ENCODE measurements at regions not wholly inside any gene's neighbourhood (a gene's known extent, or its start where the extent isn't known, plus 50 kb on each side); places are given as distances from the start of the nearest gene placed in this dataset.

- CTCF ChIA-PET, result no interaction called here
- H3K36me3 ChIP-seq (ENCODE audit: control insufficient read depth in 1 of 2, insufficient read depth in 2 of 2, low read length in 2 of 2), result no peaks in the 10 kb centered on the region
- H3K4me2 ChIP-seq (ENCODE audit: low read length), result no peak overlapping the region
- RAD21 ChIA-PET (ENCODE audit: low non-redundant PET in 1 of 2, low total read pairs in 2 of 2, uncharacterized antibody in 2 of 2, unreplicated experiment in 2 of 2), result no interaction called here
- POLR2A ChIA-PET, result no interaction called here
- no TSS peak for BruUV-seq (replicated peaks)
- H3K79me2 ChIP-seq (ENCODE audit: insufficient read depth, low read length), result no peaks in the 10 kb centered on the region
- no peak for TF ChIP-seq EGR1 (IDR thresholded peaks at IDR 0.05; ENCODE audit: low read depth)
- TF ChIP-seq, protein P1, sequence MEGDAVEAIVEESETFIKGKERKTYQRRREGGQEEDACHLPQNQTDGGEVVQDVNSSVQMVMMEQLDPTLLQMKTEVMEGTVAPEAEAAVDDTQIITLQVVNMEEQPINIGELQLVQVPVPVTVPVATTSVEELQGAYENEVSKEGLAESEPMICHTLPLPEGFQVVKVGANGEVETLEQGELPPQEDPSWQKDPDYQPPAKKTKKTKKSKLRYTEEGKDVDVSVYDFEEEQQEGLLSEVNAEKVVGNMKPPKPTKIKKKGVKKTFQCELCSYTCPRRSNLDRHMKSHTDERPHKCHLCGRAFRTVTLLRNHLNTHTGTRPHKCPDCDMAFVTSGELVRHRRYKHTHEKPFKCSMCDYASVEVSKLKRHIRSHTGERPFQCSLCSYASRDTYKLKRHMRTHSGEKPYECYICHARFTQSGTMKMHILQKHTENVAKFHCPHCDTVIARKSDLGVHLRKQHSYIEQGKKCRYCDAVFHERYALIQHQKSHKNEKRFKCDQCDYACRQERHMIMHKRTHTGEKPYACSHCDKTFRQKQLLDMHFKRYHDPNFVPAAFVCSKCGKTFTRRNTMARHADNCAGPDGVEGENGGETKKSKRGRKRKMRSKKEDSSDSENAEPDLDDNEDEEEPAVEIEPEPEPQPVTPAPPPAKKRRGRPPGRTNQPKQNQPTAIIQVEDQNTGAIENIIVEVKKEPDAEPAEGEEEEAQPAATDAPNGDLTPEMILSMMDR (IDR thresholded peaks at IDR 0.05 in 2 of 3, conservative IDR thresholded peaks at IDR 0.05 in 1 of 3; ENCODE audit: borderline replicate concordance in 1 of 3, insufficient read depth in 1 of 3, low read depth in 2 of 3, low read length in 2 of 3), result no peak
- no peak for TF ChIP-seq EZH2phosphoT487 (IDR thresholded peaks at IDR 0.05; ENCODE audit: borderline replicate concordance)
- no peak for TF ChIP-seq POLR2AphosphoS5 (IDR thresholded peaks at IDR 0.05; ENCODE audit: low read depth, low read length)
- no peak for TF ChIP-seq JUND (IDR thresholded peaks at IDR 0.05)
- TF ChIP-seq CBX3 (IDR thresholded peaks at IDR 0.05; ENCODE audit: low read depth), result no peak
- no peak for TF ChIP-seq CEBPB (IDR thresholded peaks at IDR 0.05; ENCODE audit: low read depth)
- TF ChIP-seq, protein P2, sequence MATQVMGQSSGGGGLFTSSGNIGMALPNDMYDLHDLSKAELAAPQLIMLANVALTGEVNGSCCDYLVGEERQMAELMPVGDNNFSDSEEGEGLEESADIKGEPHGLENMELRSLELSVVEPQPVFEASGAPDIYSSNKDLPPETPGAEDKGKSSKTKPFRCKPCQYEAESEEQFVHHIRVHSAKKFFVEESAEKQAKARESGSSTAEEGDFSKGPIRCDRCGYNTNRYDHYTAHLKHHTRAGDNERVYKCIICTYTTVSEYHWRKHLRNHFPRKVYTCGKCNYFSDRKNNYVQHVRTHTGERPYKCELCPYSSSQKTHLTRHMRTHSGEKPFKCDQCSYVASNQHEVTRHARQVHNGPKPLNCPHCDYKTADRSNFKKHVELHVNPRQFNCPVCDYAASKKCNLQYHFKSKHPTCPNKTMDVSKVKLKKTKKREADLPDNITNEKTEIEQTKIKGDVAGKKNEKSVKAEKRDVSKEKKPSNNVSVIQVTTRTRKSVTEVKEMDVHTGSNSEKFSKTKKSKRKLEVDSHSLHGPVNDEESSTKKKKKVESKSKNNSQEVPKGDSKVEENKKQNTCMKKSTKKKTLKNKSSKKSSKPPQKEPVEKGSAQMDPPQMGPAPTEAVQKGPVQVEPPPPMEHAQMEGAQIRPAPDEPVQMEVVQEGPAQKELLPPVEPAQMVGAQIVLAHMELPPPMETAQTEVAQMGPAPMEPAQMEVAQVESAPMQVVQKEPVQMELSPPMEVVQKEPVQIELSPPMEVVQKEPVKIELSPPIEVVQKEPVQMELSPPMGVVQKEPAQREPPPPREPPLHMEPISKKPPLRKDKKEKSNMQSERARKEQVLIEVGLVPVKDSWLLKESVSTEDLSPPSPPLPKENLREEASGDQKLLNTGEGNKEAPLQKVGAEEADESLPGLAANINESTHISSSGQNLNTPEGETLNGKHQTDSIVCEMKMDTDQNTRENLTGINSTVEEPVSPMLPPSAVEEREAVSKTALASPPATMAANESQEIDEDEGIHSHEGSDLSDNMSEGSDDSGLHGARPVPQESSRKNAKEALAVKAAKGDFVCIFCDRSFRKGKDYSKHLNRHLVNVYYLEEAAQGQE (IDR thresholded peaks at IDR 0.05; ENCODE audit: low read depth), result no peak
- TF ChIP-seq SP1 (IDR thresholded peaks at IDR 0.05; ENCODE audit: low read depth), result no peak
- TF ChIP-seq YY1 (IDR thresholded peaks at IDR 0.05; ENCODE audit: extremely low read depth, insufficient replicate concordance, low read depth, low read length), result no peak
- TF ChIP-seq TCF7L2 (IDR thresholded peaks at IDR 0.05; ENCODE audit: borderline replicate concordance, extremely low read depth, insufficient read depth, insufficient read length), result no peak
- no peak for TF ChIP-seq FOSL1 (IDR thresholded peaks at IDR 0.05; ENCODE audit: low read depth)
- TF ChIP-seq POLR2A (IDR thresholded peaks at IDR 0.05; ENCODE audit: borderline replicate concordance, extremely low read depth, insufficient read depth, insufficient read length), result no peak
- TF ChIP-seq, protein P3, sequence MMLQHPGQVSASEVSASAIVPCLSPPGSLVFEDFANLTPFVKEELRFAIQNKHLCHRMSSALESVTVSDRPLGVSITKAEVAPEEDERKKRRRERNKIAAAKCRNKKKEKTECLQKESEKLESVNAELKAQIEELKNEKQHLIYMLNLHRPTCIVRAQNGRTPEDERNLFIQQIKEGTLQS (IDR thresholded peaks at IDR 0.05), result no peak
- TF ChIP-seq ZNF274 (IDR thresholded peaks at IDR 0.05; ENCODE audit: low read depth, low read length), result no peak
- no peaks in the 10 kb centered on the region for H4K20me1 ChIP-seq (ENCODE audit: insufficient read depth)
- H3K9me2 ChIP-seq (ENCODE audit: insufficient read depth), result no peaks in the 10 kb centered on the region
- DNase-seq (ENCODE audit: low read depth, low spot score) (no peak), ATAC-seq (no peak)
- no peak overlapping the region for H3K9ac ChIP-seq (ENCODE audit: low read length)
- no peak overlapping the region for H3K27ac ChIP-seq (ENCODE audit: low read depth, low read length)
- no peak overlapping the region for H3K4me3 ChIP-seq (replicated peaks in 1 of 2; ENCODE audit: low read depth in 1 of 2, low read length in 2 of 2)
- no peaks in the 10 kb centered on the region for H3K27me3 ChIP-seq (ENCODE audit: insufficient read depth, low read length)
- no peaks in the 10 kb centered on the region for H3K9me3 ChIP-seq (ENCODE audit: control insufficient read depth in 1 of 2, insufficient read depth in 1 of 2, low read depth in 1 of 2, low read length in 2 of 2)
- H2AFZ ChIP-seq (ENCODE audit: low read depth, low read length, poor library complexity, severe bottlenecking), result no peak overlapping the region
- intact Hi-C loops (cut with micrococcal nuclease), result no loop called here
- no peaks in the 10 kb centered on the region for H3K4me1 ChIP-seq (ENCODE audit: control insufficient read depth in 1 of 2, insufficient read depth in 2 of 2, low read length in 2 of 2)
These were observed 200.2 kb upstream of the FAM47A start for GRCh38 chrX:34332334-34332733.

Measured in HCT116 (cell line).